ENCODE measurements at regions not wholly inside any gene's neighbourhood (a gene's known extent, or its start where the extent isn't known, plus 50 kb on each side); places are given as distances from the start of the nearest gene placed in this dataset.

GRCh38 chr4:138727731-138728130 is 287.9 kb upstream of the NOCT start:
- TF ChIP-seq, protein P1, sequence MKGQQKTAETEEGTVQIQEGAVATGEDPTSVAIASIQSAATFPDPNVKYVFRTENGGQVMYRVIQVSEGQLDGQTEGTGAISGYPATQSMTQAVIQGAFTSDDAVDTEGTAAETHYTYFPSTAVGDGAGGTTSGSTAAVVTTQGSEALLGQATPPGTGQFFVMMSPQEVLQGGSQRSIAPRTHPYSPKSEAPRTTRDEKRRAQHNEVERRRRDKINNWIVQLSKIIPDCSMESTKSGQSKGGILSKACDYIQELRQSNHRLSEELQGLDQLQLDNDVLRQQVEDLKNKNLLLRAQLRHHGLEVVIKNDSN (IDR thresholded peaks at IDR 0.05): no peak
- no peak for TF ChIP-seq NFIC (IDR thresholded peaks at IDR 0.05)
- TF ChIP-seq YY1 (IDR thresholded peaks at IDR 0.05; ENCODE audit: low read depth): no peak
- TF ChIP-seq TAF1 (IDR thresholded peaks at IDR 0.05; ENCODE audit: low read depth): no peak
- no peak for TF ChIP-seq EP300 (IDR thresholded peaks at IDR 0.05; ENCODE audit: borderline replicate concordance)
- no peak for TF ChIP-seq RAD21 (IDR thresholded peaks at IDR 0.05; ENCODE audit: low read depth)
- TF ChIP-seq CEBPB (IDR thresholded peaks at IDR 0.05): no peak
- TF ChIP-seq TCF12 (IDR thresholded peaks at IDR 0.05; ENCODE audit: low read depth): no peak
- TF ChIP-seq ZBTB7A (IDR thresholded peaks at IDR 0.05; ENCODE audit: low read depth): no peak
- no peak for TF ChIP-seq CREB1 (IDR thresholded peaks at IDR 0.05; ENCODE audit: low read depth)
- TF ChIP-seq TEAD4 (IDR thresholded peaks at IDR 0.05): no peak
- TF ChIP-seq REST (IDR thresholded peaks at IDR 0.05; ENCODE audit: low read depth): no peak
- TF ChIP-seq, protein P2, sequence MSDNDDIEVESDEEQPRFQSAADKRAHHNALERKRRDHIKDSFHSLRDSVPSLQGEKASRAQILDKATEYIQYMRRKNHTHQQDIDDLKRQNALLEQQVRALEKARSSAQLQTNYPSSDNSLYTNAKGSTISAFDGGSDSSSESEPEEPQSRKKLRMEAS (IDR thresholded peaks at IDR 0.05): no peak

DNA sequence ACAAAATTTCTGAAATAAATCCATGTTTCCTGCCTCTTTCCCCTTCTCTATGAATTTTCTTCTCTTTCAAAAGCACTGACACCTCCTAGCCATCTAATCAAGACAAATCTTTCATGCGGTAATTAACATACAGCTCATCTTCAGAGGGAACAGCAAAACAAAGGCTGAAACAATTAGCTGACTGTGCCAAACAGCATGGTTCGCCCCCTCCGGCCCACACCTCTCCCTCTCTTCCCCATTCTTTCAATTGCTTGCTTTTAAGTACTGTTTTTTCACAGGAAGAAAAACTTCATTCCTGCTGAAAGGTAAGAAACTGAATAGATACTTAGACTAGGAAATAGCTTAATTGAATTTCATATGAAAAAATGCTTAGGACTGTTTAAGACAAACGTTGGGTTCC is 291.1 kb upstream of the NOCT start:
- TF ChIP-seq CEBPB (IDR thresholded peaks at IDR 0.05) (no peak), CREB1 (IDR thresholded peaks at IDR 0.05; ENCODE audit: low read depth) (no peak), FOXM1 (IDR thresholded peaks at IDR 0.05; ENCODE audit: borderline replicate concordance, low read depth) (no peak), YY1 (IDR thresholded peaks at IDR 0.05; ENCODE audit: low read depth) (no peak), RAD21 (IDR thresholded peaks at IDR 0.05; ENCODE audit: low read depth) (no peak), TAF1 (IDR thresholded peaks at IDR 0.05; ENCODE audit: low read depth) (no peak)
- TF ChIP-seq, protein P2 (IDR thresholded peaks at IDR 0.05): no peak
- TF ChIP-seq, protein P1 (IDR thresholded peaks at IDR 0.05): no peak

DNA sequence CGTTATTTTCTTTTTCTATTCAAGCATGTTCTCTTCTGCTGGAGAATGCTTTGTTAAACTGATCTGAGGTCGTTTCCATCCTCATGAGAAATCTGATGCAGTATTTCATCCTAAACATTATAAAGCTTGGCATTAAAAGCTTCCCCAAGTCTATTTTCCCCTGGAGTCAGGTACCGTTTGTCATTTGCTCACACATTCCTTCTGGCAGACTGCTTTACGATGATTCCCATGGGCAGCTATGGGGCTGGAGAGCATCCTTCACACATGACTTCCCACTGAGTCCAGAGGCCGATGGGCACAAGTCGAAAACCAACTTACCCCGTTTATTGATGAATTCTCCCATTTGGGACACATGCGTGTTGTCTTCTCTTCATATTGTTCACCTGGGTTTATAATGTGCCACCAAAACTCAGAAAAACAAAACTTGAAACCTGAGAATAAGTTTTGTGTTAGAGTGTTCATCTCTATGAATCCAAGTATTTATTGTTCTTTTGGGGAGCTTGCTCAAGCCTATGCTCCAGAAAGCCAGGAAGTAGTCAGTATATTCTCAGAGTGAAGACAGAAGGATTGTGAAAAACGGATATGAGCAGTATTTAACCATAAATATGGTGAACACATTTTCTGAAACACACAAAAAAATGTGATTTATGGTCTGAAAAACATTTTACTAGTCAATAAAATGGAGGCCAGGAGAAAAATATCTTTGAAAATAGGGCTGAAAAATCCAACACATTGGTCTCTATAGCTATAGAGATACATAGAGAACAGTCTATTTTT is 298.8 kb upstream of the NOCT start:
- TF ChIP-seq, protein P2 (IDR thresholded peaks at IDR 0.05): no peak
- TF ChIP-seq ZBTB7A (IDR thresholded peaks at IDR 0.05; ENCODE audit: low read depth) (no peak), TAF1 (IDR thresholded peaks at IDR 0.05; ENCODE audit: low read depth) (no peak), REST (IDR thresholded peaks at IDR 0.05; ENCODE audit: low read depth) (no peak), TCF12 (IDR thresholded peaks at IDR 0.05; ENCODE audit: low read depth) (no peak), CREB1 (IDR thresholded peaks at IDR 0.05; ENCODE audit: low read depth) (no peak), FOXM1 (IDR thresholded peaks at IDR 0.05; ENCODE audit: borderline replicate concordance, low read depth) (no peak), EGR1 (IDR thresholded peaks at IDR 0.05) (no peak), EP300 (IDR thresholded peaks at IDR 0.05; ENCODE audit: borderline replicate concordance) (no peak), NFIC (IDR thresholded peaks at IDR 0.05) (no peak), YY1 (IDR thresholded peaks at IDR 0.05; ENCODE audit: low read depth) (no peak), TEAD4 (IDR thresholded peaks at IDR 0.05) (no peak), RAD21 (IDR thresholded peaks at IDR 0.05; ENCODE audit: low read depth) (no peak), CEBPB (IDR thresholded peaks at IDR 0.05) (no peak)
- TF ChIP-seq, protein P1 (IDR thresholded peaks at IDR 0.05): no peak

DNA sequence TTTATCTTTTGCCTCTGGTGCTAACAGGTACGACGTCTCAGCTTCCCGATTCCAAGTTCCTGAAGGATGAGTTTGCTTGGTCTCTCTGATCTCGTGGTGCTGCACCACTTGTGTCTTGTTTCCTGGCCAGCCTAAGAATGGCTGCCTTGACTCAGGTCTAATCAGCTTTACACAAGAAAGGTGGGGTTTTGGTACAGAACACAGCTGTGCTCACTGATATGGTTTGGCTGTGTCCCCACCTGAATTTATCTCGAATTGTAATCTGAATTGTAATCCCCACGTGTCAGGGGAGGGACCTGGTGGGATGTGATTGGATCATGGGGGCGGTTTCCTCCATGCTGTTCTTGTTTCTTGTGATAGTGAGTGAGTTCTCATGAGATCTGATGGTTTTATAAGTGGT is 305.3 kb upstream of the NOCT start:
- TF ChIP-seq TAF1 (IDR thresholded peaks at IDR 0.05; ENCODE audit: low read depth) (no peak), FOXM1 (IDR thresholded peaks at IDR 0.05; ENCODE audit: borderline replicate concordance, low read depth) (no peak), CEBPB (IDR thresholded peaks at IDR 0.05) (no peak), EGR1 (IDR thresholded peaks at IDR 0.05) (no peak), NFIC (IDR thresholded peaks at IDR 0.05) (no peak)
- TF ChIP-seq, protein P1 (IDR thresholded peaks at IDR 0.05): no peak
- TF ChIP-seq, protein P2 (IDR thresholded peaks at IDR 0.05): no peak

Measured in Ishikawa (cell line).